Myocyte (in vitro differentiated cells): ENCODE measurements at regions not wholly inside any gene's neighbourhood (a gene's known extent, or its start where the extent isn't known, plus 50 kb on each side); places are given as distances from the start of the nearest gene placed in this dataset.

Source experiments
- DNase-seq: peaks from one replicate; pipeline ENCODE4 v3.0.0-alpha.2; 2012; ENCODE audit warnings: low read depth

GRCh38 chr2:228864131-228864530, 407.0 kb downstream of the PID1 start:
- DNase-seq: no peak

GRCh38 chr2:228860601-228861285, 410.3 kb downstream of the PID1 start:
- no peak for DNase-seq

GRCh38 chr2:228853151-228853550, 417.9 kb downstream of the PID1 start:
- DNase-seq: no peak

GRCh38 chr2:228848638-228849037, 422.4 kb downstream of the PID1 start:
- no peak for DNase-seq

- DNase-seq: no peak
Observed at GRCh38 chr2:228847684-228848083, 423.4 kb downstream of the PID1 start.

- no peak for DNase-seq
Observed at GRCh38 chr2:228846161-228846560, 424.9 kb downstream of the PID1 start.

GRCh38 chr2:228845162-228845925, 425.7 kb downstream of the PID1 start:
- DNase-seq: no peak

- DNase-seq: no peak
Observed at GRCh38 chr2:228841877-228842276, 429.2 kb downstream of the PID1 start.

- no peak for DNase-seq
Observed at GRCh38 chr2:228841475-228841874, 429.6 kb downstream of the PID1 start.

- DNase-seq: no peak
Observed at GRCh38 chr2:228840743-228841114, 430.4 kb downstream of the PID1 start.

GRCh38 chr2:228840113-228840742, 430.9 kb downstream of the PID1 start:
- DNase-seq: no peak

- DNase-seq: no peak
Observed at GRCh38 chr2:228839421-228839876, 431.6 kb downstream of the PID1 start.

GRCh38 chr2:228838819-228839218, 432.3 kb downstream of the PID1 start:
- DNase-seq: no peak

- no peak for DNase-seq
Observed at GRCh38 chr2:228828397-228828796, 442.7 kb downstream of the PID1 start.

GRCh38 chr2:228827056-228827700, 443.9 kb downstream of the PID1 start:
- no peak for DNase-seq

- DNase-seq: no peak
Observed at GRCh38 chr2:228819701-228820100, 451.4 kb downstream of the PID1 start.

GRCh38 chr2:228802181-228803071, 468.7 kb downstream of the PID1 start:
- DNase-seq: no peak

- no peak for DNase-seq
Observed at GRCh38 chr2:228801451-228801850, 469.6 kb downstream of the PID1 start.

- DNase-seq: no peak
Observed at GRCh38 chr2:228799208-228799588, 471.9 kb downstream of the PID1 start.

- DNase-seq: no peak
Observed at GRCh38 chr2:228798458-228799207, 472.5 kb downstream of the PID1 start.
